ENCODE measurements at regions not wholly inside any gene's neighbourhood (a gene's known extent, or its start where the extent isn't known, plus 50 kb on each side); places are given as distances from the start of the nearest gene placed in this dataset.

DNA sequence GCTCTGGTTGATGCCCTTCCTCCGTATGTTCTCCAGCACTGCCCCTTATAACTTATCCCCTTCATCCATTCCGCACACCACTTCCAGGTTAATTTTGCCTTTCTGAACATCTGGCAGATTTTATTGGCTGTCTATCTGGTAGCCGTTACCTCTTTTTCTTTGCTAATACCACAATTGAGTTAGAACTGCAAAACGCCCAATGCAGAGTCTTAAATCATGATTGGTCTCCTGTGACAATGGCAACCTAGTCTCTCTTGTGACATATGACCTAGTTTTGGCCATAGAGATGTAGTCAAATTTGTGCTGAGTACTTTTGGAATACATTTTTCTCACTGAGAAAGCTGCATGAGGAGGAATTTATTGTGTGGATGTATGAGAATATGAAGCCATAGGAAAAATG is 365.7 kb upstream of the PRR16 start:
- intact Hi-C loops (cut with DNase I): no loop called here
- Histone ChIP-seq H3K27ac (no peak overlapping the region), H3K9me3 (no peaks in the 10 kb centered on the region), H3K27me3 (ENCODE audit: low read depth) (no peaks in the 10 kb centered on the region), H3K4me1 (no peaks in the 10 kb centered on the region), H3K36me3 (no peaks in the 10 kb centered on the region), H3K4me3 (no peak overlapping the region)
- TF ChIP-seq, protein P1, sequence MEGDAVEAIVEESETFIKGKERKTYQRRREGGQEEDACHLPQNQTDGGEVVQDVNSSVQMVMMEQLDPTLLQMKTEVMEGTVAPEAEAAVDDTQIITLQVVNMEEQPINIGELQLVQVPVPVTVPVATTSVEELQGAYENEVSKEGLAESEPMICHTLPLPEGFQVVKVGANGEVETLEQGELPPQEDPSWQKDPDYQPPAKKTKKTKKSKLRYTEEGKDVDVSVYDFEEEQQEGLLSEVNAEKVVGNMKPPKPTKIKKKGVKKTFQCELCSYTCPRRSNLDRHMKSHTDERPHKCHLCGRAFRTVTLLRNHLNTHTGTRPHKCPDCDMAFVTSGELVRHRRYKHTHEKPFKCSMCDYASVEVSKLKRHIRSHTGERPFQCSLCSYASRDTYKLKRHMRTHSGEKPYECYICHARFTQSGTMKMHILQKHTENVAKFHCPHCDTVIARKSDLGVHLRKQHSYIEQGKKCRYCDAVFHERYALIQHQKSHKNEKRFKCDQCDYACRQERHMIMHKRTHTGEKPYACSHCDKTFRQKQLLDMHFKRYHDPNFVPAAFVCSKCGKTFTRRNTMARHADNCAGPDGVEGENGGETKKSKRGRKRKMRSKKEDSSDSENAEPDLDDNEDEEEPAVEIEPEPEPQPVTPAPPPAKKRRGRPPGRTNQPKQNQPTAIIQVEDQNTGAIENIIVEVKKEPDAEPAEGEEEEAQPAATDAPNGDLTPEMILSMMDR (IDR thresholded peaks at IDR 0.05): no peak
- no peak for DNase-seq
- no peak for ATAC-seq

DNA sequence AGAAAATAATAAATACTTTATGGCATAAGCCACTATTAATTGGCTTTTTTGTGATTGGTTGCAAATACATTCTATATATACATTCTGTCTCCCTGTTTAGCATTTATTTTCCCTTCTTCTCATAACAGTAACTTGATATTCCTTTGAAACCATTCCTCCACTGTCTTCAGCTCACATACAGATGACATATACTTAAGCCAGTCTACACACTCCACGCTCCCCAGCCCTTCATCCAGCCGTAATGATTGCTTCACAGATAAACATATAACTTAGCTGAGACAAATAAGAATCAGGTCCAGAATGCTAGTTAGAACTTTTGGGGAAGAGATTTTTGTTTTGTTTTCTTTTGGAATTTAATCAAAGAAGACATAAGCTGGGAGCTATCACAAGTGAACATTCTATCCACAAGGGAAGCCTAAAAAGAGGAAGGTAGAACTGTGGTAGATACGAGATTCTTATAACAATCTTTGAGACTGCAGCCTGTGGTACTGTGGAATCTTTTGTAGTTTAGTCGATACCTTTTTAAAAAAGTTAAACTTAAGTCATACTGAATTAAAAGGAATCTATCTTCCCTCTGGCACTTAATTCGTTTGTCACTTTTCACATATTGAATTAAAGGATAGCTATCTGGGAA is 365.1 kb upstream of the PRR16 start:
- no peaks in the 10 kb centered on the region for H3K4me1 ChIP-seq
- no peaks in the 10 kb centered on the region for H3K27me3 ChIP-seq (ENCODE audit: low read depth)
- ATAC-seq (no peak), DNase-seq (no peak)
- no peaks in the 10 kb centered on the region for H3K9me3 ChIP-seq
- H3K36me3 ChIP-seq: no peaks in the 10 kb centered on the region
- intact Hi-C loops (cut with DNase I): no loop called here
- H3K27ac ChIP-seq: no peak overlapping the region
- TF ChIP-seq, protein P1 (IDR thresholded peaks at IDR 0.05): no peak
- no peak overlapping the region for H3K4me3 ChIP-seq

DNA sequence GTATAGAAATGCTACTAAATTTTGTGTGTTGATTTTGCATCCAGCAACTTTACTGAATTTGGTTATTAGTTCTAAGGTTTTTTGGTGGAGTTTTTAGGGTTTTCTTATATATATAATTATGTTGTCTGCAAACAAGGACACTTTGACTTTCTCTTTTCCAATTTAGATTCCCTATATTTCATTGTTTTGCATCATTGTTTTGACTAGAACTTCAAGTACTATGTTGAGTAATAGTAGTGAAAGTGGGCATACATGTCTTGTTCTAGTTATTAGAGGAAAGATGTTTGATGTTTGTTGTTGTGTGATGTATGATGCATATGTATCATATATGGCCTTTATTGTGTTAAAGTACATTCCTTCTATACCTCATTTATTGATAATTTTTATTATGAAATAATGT is 362.3 kb upstream of the PRR16 start:
- no peaks in the 10 kb centered on the region for H3K4me1 ChIP-seq
- ATAC-seq (no peak), DNase-seq (no peak)
- H3K36me3 ChIP-seq: no peaks in the 10 kb centered on the region
- intact Hi-C loops (cut with DNase I): no loop called here
- no peak overlapping the region for H3K4me3 ChIP-seq
- H3K9me3 ChIP-seq: no peaks in the 10 kb centered on the region
- TF ChIP-seq, protein P1 (IDR thresholded peaks at IDR 0.05): no peak
- no peaks in the 10 kb centered on the region for H3K27me3 ChIP-seq (ENCODE audit: low read depth)
- H3K27ac ChIP-seq: no peak overlapping the region

DNA sequence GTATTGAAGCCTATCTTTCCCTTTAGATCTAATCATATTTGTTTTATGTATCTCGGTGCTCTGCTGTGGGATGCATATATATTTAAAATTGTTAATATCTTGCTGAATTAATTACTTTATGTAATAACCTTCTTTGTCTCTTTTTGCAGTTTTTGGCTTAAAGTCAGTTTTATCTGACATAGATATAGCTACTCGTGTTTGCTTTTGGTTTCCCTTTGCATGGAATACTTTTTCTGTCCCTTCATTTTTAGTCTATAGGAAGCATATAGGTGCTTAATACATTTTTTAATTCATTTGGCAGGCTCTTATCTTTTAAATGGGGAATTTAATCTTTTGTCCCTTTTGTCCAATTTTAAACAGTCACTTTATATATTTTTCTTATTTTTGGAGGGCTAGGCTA is 360.6 kb upstream of the PRR16 start:
- intact Hi-C loops (cut with DNase I): no loop called here
- ATAC-seq (no peak), DNase-seq (no peak)
- Histone ChIP-seq H3K9me3 (no peaks in the 10 kb centered on the region), H3K4me3 (no peak overlapping the region), H3K27me3 (ENCODE audit: low read depth) (no peaks in the 10 kb centered on the region), H3K4me1 (no peaks in the 10 kb centered on the region), H3K27ac (no peak overlapping the region), H3K36me3 (no peaks in the 10 kb centered on the region)
- TF ChIP-seq, protein P1 (IDR thresholded peaks at IDR 0.05): no peak

DNA sequence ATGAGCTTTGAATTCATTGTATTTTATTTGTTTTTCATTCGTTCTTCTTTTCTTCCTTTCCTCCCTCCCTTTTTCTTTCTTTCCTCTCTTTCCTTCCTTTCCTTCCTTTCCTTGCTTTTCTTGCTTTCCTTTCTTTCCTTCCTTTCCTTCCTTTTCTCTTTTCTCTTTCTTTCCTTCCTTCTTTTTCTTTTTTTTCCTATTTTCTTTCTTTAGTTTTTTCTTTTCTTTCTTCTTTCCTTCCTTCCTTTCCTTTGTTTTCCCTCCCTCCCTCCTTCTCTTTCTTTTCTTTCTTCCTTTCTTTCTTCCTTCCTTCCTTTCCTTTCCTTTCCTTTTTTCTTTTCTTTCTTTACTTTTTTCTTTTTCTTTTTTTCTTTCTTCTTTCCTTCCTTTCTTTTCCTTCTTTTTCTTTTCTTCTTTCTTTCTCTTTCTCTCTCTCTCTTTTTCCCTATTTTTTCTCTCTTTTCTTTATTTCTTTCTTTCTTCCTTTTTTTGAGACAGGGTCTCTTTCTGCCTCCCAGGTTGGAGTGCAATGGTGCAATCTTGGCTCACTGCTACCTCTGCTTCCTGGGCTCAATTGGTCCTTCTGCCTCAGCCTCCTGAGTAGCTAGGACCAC is 357.1 kb upstream of the PRR16 start:
- H3K36me3 ChIP-seq: no peaks in the 10 kb centered on the region
- intact Hi-C loops (cut with DNase I): no loop called here

More for the DNA sequence above, 357.1 kb upstream of the PRR16 start:
- no peak overlapping the region for H3K4me3 ChIP-seq
- no peaks in the 10 kb centered on the region for H3K27me3 ChIP-seq (ENCODE audit: low read depth)
- H3K4me1 ChIP-seq: no peaks in the 10 kb centered on the region
- ATAC-seq (no peak), DNase-seq (no peak)
- TF ChIP-seq, protein P1 (IDR thresholded peaks at IDR 0.05): no peak
- H3K27ac ChIP-seq: no peak overlapping the region
- H3K9me3 ChIP-seq: no peaks in the 10 kb centered on the region
